Activated CD4-positive, alpha-beta T cell treated with anti-CD3 and anti-CD28 coated beads, Interleukin-2, Interleukin-6, amounts not matched to agents 100 ng/mL and 50 ng/mL, durations not matched to agents 16 hours and 8 hours (primary cell): ENCODE measurements at regions not wholly inside any gene's neighbourhood (a gene's known extent, or its start where the extent isn't known, plus 50 kb on each side); places are given as distances from the start of the nearest gene placed in this dataset.
"Not testable (repeated sequence)": the region's sequence is repeated elsewhere in the genome, so short reads cannot be mapped to it uniquely, and the experiment has no call there.

ENCODE experiments used
- DNase-seq: peaks from one replicate; pipeline ENCODE4 v3.0.0-alpha.2; 2020

GRCh38 chr4:141543176-141543575 is 93.2 kb upstream of the IL15 start:
- DNase-seq, result no peak

GRCh38 chr4:141543706-141544105 is 92.7 kb upstream of the IL15 start:
- no peak for DNase-seq

- no peak for DNase-seq
Measured at GRCh38 chr4:141548791-141549190, 87.6 kb upstream of the IL15 start.

- DNase-seq, result no peak
Measured at GRCh38 chr4:141560056-141560455, 76.3 kb upstream of the IL15 start.

DNA sequence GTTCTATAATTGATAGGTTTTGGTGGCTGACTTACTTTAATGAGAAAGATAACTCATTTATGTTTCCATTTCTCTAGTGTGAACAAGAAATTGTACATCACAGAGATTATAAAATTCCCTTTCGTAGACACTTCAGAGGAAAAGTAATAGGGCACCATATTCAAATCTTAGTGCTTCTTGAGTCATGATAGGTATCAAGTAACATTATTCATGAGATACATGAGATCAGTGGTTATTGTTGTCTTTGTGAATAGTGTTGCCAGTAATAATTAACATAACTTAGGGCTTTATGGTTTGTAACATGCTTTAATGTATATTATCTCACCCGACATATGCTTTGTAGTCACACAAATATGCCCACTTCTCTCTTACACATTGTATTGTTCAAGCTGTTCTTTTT is 73.7 kb upstream of the IL15 start:
- no peak for DNase-seq

GRCh38 chr4:141563723-141564122 is 72.7 kb upstream of the IL15 start:
- no peak for DNase-seq

DNA sequence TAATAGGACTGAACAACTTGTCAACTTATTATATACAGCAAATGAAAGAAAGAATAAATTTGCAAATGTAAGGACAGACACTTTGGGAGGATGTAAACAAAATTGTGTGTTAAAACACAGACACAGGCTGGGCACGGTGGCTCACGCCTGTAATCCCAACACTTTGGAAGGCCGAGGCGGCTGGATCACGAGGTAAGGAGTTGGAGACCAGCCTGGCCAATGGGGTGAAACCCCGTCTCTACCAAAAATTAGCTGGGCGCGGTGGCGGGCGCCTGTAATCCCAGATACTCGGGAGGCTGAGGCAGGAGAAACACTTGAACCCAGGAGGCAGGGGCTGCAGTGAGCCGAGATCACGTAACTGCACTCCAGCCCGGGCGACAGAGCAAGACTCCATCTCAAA is 71.4 kb upstream of the IL15 start:
- not testable (repeated sequence) for DNase-seq

- no peak for DNase-seq
Measured at GRCh38 chr4:141565379-141566089, 70.8 kb upstream of the IL15 start.

DNA sequence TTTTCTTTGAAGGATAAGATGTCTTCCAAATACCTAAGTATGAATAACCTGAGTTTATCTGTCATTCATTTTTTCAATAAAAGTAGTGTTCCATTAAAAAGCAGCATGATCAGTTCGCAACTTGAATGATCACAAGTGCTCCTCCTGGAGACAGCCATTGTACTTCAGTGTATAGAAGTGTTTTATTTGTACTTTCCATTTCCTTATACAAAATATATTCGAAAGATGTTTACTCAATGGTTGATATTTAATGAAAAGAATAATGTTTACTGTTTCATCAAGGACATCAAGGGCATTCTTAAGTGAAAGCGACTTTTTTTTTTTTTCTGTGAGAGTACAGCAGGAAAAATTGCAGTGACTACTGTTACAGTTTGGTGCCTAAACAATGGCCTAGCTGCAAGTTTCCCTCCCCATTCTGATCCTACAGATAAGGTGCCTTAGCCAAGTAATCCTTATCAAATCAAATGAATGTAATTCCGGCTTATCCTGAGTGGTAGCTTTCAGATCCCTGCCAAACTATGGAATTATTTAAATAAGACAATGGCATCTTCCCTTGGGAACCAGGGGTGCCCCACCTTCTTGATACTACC is 69.0 kb upstream of the IL15 start:
- no peak for DNase-seq

- no peak for DNase-seq
Measured at GRCh38 chr4:141569141-141569540, 67.2 kb upstream of the IL15 start.

DNA sequence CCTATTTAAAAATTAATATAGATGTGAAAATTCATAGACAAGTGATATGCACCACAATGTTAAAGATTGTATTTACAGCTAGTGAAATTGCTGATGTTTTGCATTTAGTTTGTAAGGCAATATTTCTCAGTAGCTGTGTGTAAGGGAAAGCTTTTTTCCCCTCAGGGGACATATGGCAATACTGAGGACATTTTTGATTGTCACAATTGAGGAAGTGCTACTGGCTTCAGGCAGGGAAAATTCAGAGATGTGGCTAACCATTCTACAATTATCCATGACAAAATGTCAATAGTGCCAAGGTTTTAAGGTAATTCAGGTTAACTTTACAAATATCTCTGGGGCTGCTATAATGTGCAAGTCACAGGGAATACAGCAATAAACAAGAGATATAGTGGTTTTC is 66.1 kb upstream of the IL15 start:
- no peak for DNase-seq

GRCh38 chr4:141571362-141571761 is 65.0 kb upstream of the IL15 start:
- DNase-seq, result no peak

DNA sequence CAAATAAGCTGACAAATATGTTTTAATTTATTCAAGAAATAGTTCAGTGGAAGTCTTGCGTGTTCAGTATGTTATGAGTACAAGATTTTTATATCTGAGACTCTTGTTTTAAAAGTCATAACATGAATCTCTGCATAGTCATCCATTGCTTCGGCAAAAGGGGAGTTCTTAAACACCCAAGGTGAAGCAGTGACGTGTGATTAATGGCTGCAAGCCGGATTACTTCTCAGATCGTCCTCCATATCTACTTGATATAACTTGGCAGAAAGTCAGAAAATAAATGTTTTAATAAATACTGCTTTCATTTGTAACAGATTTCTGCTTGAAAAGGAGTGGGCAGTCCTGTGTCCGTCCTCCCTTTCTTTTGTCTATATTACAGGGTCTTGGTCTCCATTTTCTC is 64.6 kb upstream of the IL15 start:
- DNase-seq, result no peak

DNA sequence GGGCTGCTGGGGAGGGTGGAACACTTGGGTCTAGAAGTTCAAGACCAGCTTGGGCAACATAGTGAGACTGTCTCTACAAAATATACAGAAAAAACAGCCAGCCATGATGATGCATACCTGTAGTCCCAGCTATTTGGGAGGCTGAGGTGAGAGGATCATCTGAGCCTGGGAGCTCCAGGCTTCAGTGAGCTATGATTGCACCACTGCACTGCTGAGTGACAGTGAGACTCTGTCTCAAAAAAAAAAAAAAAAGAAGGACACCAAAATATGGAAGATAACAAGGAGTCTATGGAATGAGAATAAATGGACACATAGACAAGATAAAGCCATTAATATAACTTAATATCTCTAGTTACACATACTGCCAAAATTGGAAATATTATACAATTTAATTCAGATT is 62.7 kb upstream of the IL15 start:
- no peak for DNase-seq

GRCh38 chr4:141575884-141576283 is 60.5 kb upstream of the IL15 start:
- no peak for DNase-seq

DNA sequence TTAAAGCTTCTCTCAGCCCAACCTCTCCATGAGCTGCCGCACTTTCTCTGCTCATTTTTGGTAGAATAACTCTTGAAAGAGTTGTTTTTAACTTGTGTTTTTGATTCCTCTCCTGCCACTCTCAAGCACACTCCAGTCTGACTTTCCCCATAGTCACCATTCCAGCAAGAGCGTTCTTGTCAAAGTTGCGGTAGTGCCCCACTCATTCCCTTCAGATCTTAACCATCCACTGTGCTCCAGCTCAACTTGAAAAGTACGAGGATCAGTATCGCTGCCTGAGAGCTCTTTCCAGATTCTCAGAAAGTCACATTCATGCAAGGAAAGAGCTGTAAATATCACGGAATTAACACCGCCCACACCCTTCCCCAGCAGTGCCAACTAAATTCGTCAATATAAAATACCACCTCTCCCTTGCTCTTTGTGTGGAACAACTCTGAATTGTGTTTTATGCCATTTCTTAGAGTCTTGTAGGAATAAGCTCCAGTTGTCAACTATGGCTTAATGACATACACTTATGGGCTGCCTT is 59.7 kb upstream of the IL15 start:
- DNase-seq, result no peak

- DNase-seq, result no peak
Measured at GRCh38 chr4:141578451-141578850, 57.9 kb upstream of the IL15 start.

- no peak for DNase-seq
Measured at GRCh38 chr4:141580523-141580922, 55.9 kb upstream of the IL15 start.
